Transverse colon (tissue), 3 donors: ENCODE measurements at regions not wholly inside any gene's neighbourhood (a gene's known extent, or its start where the extent isn't known, plus 50 kb on each side); places are given as distances from the start of the nearest gene placed in this dataset.

ENCODE experiments used
- POLR2A ChIP-seq: fragments of 450-650 bp; IDR thresholded peaks from one replicate; pipeline ENCODE4 v1.6.1; 2016; ENCODE audit warnings: antibody characterized with exemption, mild to moderate bottlenecking, moderate library complexity
- POLR2AphosphoS5 ChIP-seq, 3 donors: sonication (generic); formaldehyde crosslinking; IDR thresholded peaks; one replicate each; pipeline ENCODE4 v1.6.1; 2016; ENCODE audit warnings: antibody characterized with exemption in 3 of 3

DNA sequence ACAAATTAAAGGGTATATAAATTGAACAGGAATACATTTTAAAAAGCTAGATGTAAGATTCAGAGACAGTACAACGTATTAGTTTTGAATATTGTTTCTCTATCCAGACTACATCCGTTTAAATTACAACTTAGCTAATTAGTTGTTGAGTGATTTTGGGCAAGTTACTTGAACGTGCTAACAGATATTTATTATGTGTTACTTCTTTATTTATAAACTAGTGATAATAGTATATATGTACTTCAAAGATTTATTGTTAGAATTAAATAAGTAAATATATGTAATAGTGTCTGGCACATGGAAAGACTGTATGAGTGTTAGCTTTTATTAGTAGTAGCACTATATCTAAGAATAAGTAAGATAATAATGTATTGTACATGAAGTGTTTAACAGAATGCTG lies 92.0 kb upstream of the GBE1 start:
- TF ChIP-seq POLR2AphosphoS5 (IDR thresholded peaks at IDR 0.05) (no peak), POLR2A (no peak)
